ENCODE measurements at regions not wholly inside any gene's neighbourhood (a gene's known extent, or its start where the extent isn't known, plus 50 kb on each side); places are given as distances from the start of the nearest gene placed in this dataset.

DNA sequence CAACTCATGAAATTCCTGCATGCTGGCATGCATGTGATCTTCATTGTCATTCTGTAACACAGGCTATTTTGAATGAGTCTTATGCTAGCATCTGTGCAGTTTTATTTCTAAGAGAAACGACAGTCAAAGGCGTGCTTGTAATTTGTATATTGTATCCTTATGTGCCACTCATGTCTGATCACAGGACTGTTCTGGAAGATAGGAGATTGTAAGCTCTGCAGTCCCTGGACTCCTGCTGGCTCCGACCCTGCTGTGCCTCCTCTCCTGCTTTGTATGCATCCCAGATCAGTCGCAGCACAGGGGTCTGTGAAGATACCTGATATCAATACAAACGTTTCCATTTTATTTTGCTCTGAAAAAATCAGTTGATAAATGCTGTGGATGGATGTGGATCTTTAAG, 653.1 kb downstream of the LIG4 start:
- H3K27ac ChIP-seq (ENCODE audit: extremely low read depth, low read depth, low read length), result no peak overlapping the region
- no peaks in the 10 kb centered on the region for H3K9me3 ChIP-seq (ENCODE audit: control insufficient read depth, insufficient read depth, low read depth, low read length)
- H3K4me3 ChIP-seq (ENCODE audit: low read depth, low read length), result no peak overlapping the region
- no peaks in the 10 kb centered on the region for H3K4me1 ChIP-seq (ENCODE audit: control insufficient read depth, insufficient read depth, low read length)
- no peaks in the 10 kb centered on the region for H3K36me3 ChIP-seq (ENCODE audit: control insufficient read depth in 2 of 2, insufficient read depth in 1 of 2, low read length in 2 of 2)
- no peak for TF ChIP-seq ZNF2 (tag by site-specific recombination; IDR thresholded peaks at IDR 0.05)
- no peak for TF ChIP-seq ZNF521 (tag by site-specific recombination; IDR thresholded peaks at IDR 0.05)
- TF ChIP-seq HOXC10 (CRISPR knock-in tag; IDR thresholded peaks at IDR 0.05), result no peak
- no peak for TF ChIP-seq ZNF19 (tag by site-specific recombination; IDR thresholded peaks at IDR 0.05; ENCODE audit: low read depth)
- no peak for TF ChIP-seq ZEB2 (tag by site-specific recombination; IDR thresholded peaks at IDR 0.05)
- POLR2A ChIA-PET, result no interaction called here
- CTCF ChIA-PET, result no interaction called here

DNA sequence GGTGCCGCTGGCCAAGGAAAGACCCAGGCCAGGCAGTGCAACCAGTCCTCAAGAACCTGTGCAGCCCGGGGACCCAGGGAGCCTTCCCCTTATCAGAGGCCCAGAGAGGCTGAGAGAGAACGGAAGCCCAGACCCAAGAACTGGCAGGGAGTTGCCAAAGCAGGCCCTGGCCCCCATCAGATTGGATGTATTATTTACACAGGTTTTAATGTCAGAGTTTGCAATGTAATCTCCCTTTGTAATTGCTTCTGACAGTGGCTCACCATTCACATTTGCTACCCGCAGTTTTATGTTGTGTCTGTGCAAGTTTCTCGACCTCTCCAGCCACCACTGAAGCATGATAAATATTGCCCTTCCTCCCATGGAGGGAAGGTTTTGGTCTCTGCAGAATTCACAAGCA, 660.9 kb downstream of the LIG4 start:
- no peaks in the 10 kb centered on the region for H3K9me3 ChIP-seq (ENCODE audit: control insufficient read depth, insufficient read depth, low read depth, low read length)
- no peak overlapping the region for H3K27ac ChIP-seq (ENCODE audit: extremely low read depth, low read depth, low read length)
- H3K36me3 ChIP-seq (ENCODE audit: control insufficient read depth in 2 of 2, insufficient read depth in 1 of 2, low read length in 2 of 2), result no peaks in the 10 kb centered on the region
- no peak for TF ChIP-seq GLIS1 (tag by site-specific recombination; IDR thresholded peaks at IDR 0.05)
- no peak for TF ChIP-seq GLIS2 (tag by site-specific recombination; IDR thresholded peaks at IDR 0.05)
- TF ChIP-seq ZNF510 (tag by site-specific recombination; IDR thresholded peaks at IDR 0.05; ENCODE audit: insufficient replicate concordance), result no peak
- TF ChIP-seq ZNF335 (tag by site-specific recombination; conservative IDR thresholded peaks at IDR 0.05), result no peak
- TF ChIP-seq ZNF248 (tag by site-specific recombination; IDR thresholded peaks at IDR 0.05), result no peak
- TF ChIP-seq ZBTB8A (tag by site-specific recombination; IDR thresholded peaks at IDR 0.05), result no peak
- TF ChIP-seq ZNF175 (tag by site-specific recombination; IDR thresholded peaks at IDR 0.05), result no peak
- TF ChIP-seq ZNF404 (tag by site-specific recombination; IDR thresholded peaks at IDR 0.05), result no peak
- TF ChIP-seq, protein P1, sequence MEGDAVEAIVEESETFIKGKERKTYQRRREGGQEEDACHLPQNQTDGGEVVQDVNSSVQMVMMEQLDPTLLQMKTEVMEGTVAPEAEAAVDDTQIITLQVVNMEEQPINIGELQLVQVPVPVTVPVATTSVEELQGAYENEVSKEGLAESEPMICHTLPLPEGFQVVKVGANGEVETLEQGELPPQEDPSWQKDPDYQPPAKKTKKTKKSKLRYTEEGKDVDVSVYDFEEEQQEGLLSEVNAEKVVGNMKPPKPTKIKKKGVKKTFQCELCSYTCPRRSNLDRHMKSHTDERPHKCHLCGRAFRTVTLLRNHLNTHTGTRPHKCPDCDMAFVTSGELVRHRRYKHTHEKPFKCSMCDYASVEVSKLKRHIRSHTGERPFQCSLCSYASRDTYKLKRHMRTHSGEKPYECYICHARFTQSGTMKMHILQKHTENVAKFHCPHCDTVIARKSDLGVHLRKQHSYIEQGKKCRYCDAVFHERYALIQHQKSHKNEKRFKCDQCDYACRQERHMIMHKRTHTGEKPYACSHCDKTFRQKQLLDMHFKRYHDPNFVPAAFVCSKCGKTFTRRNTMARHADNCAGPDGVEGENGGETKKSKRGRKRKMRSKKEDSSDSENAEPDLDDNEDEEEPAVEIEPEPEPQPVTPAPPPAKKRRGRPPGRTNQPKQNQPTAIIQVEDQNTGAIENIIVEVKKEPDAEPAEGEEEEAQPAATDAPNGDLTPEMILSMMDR (tag by site-specific recombination; IDR thresholded peaks at IDR 0.05), result no peak
- TF ChIP-seq SETDB1 (IDR thresholded peaks at IDR 0.05; ENCODE audit: insufficient read length, low read length), result no peak
- TF ChIP-seq ZNF274 (IDR thresholded peaks at IDR 0.05; ENCODE audit: low read length), result no peak
- no peak for TF ChIP-seq ZNF274 (tag by site-specific recombination; IDR thresholded peaks at IDR 0.05; ENCODE audit: borderline replicate concordance)
- TF ChIP-seq ZNF211 (tag by site-specific recombination; IDR thresholded peaks at IDR 0.05; ENCODE audit: low read depth), result no peak
- no peak for TF ChIP-seq ZNF239 (tag by site-specific recombination; IDR thresholded peaks at IDR 0.05)
- no peak for TF ChIP-seq ZNF768 (tag by site-specific recombination; IDR thresholded peaks at IDR 0.05)
- TF ChIP-seq ZNF37A (tag by site-specific recombination; IDR thresholded peaks at IDR 0.05), result no peak
- no peak for TF ChIP-seq ZNF433 (tag by site-specific recombination; IDR thresholded peaks at IDR 0.05; ENCODE audit: low read depth)
- no peak for TF ChIP-seq ZNF132 (tag by site-specific recombination; IDR thresholded peaks at IDR 0.05; ENCODE audit: borderline replicate concordance)
- TF ChIP-seq ZNF221 (tag by site-specific recombination; IDR thresholded peaks at IDR 0.05; ENCODE audit: borderline replicate concordance), result no peak
- no peak for TF ChIP-seq ZSCAN23 (tag by site-specific recombination; IDR thresholded peaks at IDR 0.05)
- H3K4me1 ChIP-seq (ENCODE audit: control insufficient read depth, insufficient read depth, low read length), result no peaks in the 10 kb centered on the region
- ChIA-PET CTCF (no interaction called here), POLR2A (no interaction called here)
- no peak overlapping the region for H3K4me3 ChIP-seq (ENCODE audit: low read depth, low read length)

DNA sequence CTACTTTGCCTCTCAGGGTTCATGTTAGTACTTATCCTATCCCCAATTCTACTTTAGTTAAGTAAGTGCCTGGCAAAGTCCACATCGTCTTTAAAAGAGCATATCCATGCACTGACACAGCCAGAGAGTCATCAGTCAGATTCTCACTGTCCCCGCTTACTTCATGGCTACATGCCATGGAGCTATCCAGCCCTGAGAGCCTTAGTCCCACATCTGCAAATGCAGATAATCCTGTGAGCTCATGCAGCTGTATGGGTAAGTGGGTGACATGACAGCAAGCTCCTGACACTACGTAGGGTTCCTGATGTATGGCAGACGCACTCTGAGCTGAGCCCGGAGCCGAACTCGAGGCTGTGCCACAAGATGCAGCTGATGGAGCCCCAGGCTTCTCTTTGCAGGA, 661.5 kb downstream of the LIG4 start:
- POLR2A ChIA-PET, result no interaction called here
- TF ChIP-seq, protein P2, sequence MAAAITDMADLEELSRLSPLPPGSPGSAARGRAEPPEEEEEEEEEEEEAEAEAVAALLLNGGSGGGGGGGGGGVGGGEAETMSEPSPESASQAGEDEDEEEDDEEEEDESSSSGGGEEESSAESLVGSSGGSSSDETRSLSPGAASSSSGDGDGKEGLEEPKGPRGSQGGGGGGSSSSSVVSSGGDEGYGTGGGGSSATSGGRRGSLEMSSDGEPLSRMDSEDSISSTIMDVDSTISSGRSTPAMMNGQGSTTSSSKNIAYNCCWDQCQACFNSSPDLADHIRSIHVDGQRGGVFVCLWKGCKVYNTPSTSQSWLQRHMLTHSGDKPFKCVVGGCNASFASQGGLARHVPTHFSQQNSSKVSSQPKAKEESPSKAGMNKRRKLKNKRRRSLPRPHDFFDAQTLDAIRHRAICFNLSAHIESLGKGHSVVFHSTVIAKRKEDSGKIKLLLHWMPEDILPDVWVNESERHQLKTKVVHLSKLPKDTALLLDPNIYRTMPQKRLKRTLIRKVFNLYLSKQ (tag by site-specific recombination; IDR thresholded peaks at IDR 0.05; ENCODE audit: borderline replicate concordance), result no peak
- TF ChIP-seq KLF16 (tag by site-specific recombination; IDR thresholded peaks at IDR 0.05) (no peak), ZNF302 (tag by site-specific recombination; IDR thresholded peaks at IDR 0.05; ENCODE audit: low read depth) (no peak), ZNF184 (tag by site-specific recombination; IDR thresholded peaks at IDR 0.05) (no peak), YY2 (tag by site-specific recombination; IDR thresholded peaks at IDR 0.05) (no peak)
- H3K9me3 ChIP-seq (ENCODE audit: control insufficient read depth, insufficient read depth, low read depth, low read length), result no peaks in the 10 kb centered on the region
- H3K4me1 ChIP-seq (ENCODE audit: control insufficient read depth, insufficient read depth, low read length), result no peaks in the 10 kb centered on the region
- no peak overlapping the region for H3K27ac ChIP-seq (ENCODE audit: extremely low read depth, low read depth, low read length)
- H3K4me3 ChIP-seq (ENCODE audit: low read depth, low read length), result no peak overlapping the region
- CTCF ChIA-PET, result no interaction called here
- no peaks in the 10 kb centered on the region for H3K36me3 ChIP-seq (ENCODE audit: control insufficient read depth in 2 of 2, insufficient read depth in 1 of 2, low read length in 2 of 2)
